CD4-positive, alpha-beta T cell treated with Interleukin-6 at 100 ng/mL for 8 hours (primary cell): ENCODE measurements at regions not wholly inside any gene's neighbourhood (a gene's known extent, or its start where the extent isn't known, plus 50 kb on each side); places are given as distances from the start of the nearest gene placed in this dataset.

Experiments used
- DNase-seq: peaks from one replicate; pipeline ENCODE4 v3.0.0-alpha.2; 2020; ENCODE audit warnings: mixed read lengths, low spot score

DNA sequence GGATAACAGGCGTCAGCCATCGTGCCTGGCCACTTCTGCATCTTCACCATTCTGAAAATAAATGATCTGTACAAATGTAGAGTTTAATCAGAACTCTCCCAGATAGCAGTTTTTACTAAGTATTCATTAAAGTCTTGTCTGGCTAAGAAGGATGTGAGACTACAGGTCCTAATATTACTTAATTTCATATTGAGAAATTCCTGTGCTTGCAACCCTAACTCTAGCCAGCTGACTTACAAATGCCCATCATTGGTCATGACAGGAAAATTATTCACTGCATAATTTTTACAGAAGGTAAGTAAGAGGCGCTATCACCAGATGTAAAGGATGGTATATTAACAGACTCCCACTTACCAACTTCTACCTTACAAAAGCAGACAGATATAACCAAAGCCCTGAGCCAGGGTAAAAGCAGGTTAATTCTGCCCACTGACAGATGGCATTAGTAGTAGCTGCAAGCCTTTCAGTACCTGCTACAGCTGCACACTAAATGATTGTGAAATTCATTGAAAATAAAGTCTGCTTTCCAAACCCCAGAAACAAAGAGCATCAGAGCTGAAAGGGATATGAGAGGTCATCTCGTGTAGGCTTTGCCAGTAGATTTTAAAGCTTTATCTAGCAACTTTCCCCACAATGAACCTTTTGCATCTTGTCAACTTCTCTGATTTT, 55.9 kb upstream of the FOXN2 start:
- no peak for DNase-seq

- no peak for DNase-seq
Measured at GRCh38 chr2:48259811-48260210, 54.7 kb upstream of the FOXN2 start.

DNA sequence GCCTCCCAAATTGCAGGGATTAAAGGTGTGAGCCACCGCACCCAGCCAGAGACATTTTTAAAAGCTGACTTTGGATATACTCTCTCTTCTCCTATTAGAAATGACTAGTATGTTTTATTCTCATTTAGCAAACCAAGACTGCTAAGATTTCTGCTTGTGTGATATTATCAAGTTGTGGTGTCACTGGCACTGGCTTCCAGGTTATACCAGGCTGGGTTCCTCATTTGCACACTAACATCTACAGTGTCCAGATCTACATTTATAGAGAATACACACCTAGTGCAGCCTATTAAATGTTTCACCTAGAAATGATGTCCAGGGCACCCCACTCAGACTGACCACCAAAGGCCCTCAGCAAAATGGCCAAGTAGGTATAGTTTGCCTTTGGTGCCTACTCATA, 49.9 kb upstream of the FOXN2 start:
- DNase-seq: no peak
